RWPE1 (cell line): ENCODE measurements at regions not wholly inside any gene's neighbourhood (a gene's known extent, or its start where the extent isn't known, plus 50 kb on each side); places are given as distances from the start of the nearest gene placed in this dataset.
"Not testable (repeated sequence)": the region's sequence is repeated elsewhere in the genome, so short reads cannot be mapped to it uniquely, and the experiment has no call there.

Experiments used
- CTCF ChIA-PET: fragments of 350-600 bp; sonication (Branson Sonifier 250); formaldehyde crosslinking; extraction: SDS; loops from one replicate; lab custom pipeline; 2021; lab: Yijun Ruan, JAX
- POLR2A ChIA-PET: fragments of 400-600 bp; formaldehyde crosslinking; extraction: SDS; loops from one replicate; lab custom pipeline; 2020; ENCODE audit warnings: antibody characterized with exemption; ENCODE audit not compliant: low non-redundant PET; lab: Yijun Ruan, JAX
- DNase-seq: peaks from one replicate; pipeline ENCODE4 v3.0.0; 2012; ENCODE audit warnings: low spot score
- H3K27ac ChIP-seq: fragments of 450-650 bp; 2 replicates; pipeline ENCODE4 v1.5.1; 2017
- CTCF ChIP-seq: fragments of 450-650 bp; conservative IDR thresholded peaks from 2 replicates; pipeline ENCODE4 v1.5.1; 2017; ENCODE audit warnings: low read depth, mild to moderate bottlenecking

GRCh38 chrX:30144971-30145731 lies 70.2 kb upstream of the MAGEB2 start:
- no peak for TF ChIP-seq CTCF
- POLR2A ChIA-PET = no interaction called here
- H3K27ac ChIP-seq = no peak overlapping the region
- no peak for DNase-seq
- CTCF ChIA-PET = no interaction called here

- CTCF ChIA-PET = no interaction called here
- H3K27ac ChIP-seq = no peak overlapping the region
- POLR2A ChIA-PET = no interaction called here
- DNase-seq = no peak
- no peak for TF ChIP-seq CTCF
Measured at GRCh38 chrX:30147996-30148643, 67.2 kb upstream of the MAGEB2 start.

GRCh38 chrX:30149206-30149605 lies 66.2 kb upstream of the MAGEB2 start:
- CTCF ChIA-PET, POLR2A ChIA-PET, DNase-seq, H3K27ac ChIP-seq: not testable (repeated sequence)

- POLR2A ChIA-PET = no interaction called here
- CTCF ChIA-PET = interaction anchor here (0.6 kb wide), 1 partner anchor 46 kb away, joined by 3 read pairs; no protein-coding TSS in a partner anchor
- TF ChIP-seq CTCF = no peak
- no peak overlapping the region for H3K27ac ChIP-seq
- no peak for DNase-seq
Measured at GRCh38 chrX:30150196-30150895, 65.0 kb upstream of the MAGEB2 start.

- TF ChIP-seq CTCF = no peak
- CTCF ChIA-PET = no interaction called here
- no peak overlapping the region for H3K27ac ChIP-seq
- no peak for DNase-seq
- POLR2A ChIA-PET = no interaction called here
Measured at GRCh38 chrX:30151964-30152363, 63.4 kb upstream of the MAGEB2 start.

GRCh38 chrX:30153175-30153880 lies 62.0 kb upstream of the MAGEB2 start:
- no peak for DNase-seq
- CTCF ChIA-PET = no interaction called here
- no peak overlapping the region for H3K27ac ChIP-seq
- POLR2A ChIA-PET = no interaction called here
- TF ChIP-seq CTCF = no peak
